ENCODE measurements at regions not wholly inside any gene's neighbourhood (a gene's known extent, or its start where the extent isn't known, plus 50 kb on each side); places are given as distances from the start of the nearest gene placed in this dataset.
"Not testable (repeated sequence)": the region's sequence is repeated elsewhere in the genome, so short reads cannot be mapped to it uniquely, and the experiment has no call there.

DNA sequence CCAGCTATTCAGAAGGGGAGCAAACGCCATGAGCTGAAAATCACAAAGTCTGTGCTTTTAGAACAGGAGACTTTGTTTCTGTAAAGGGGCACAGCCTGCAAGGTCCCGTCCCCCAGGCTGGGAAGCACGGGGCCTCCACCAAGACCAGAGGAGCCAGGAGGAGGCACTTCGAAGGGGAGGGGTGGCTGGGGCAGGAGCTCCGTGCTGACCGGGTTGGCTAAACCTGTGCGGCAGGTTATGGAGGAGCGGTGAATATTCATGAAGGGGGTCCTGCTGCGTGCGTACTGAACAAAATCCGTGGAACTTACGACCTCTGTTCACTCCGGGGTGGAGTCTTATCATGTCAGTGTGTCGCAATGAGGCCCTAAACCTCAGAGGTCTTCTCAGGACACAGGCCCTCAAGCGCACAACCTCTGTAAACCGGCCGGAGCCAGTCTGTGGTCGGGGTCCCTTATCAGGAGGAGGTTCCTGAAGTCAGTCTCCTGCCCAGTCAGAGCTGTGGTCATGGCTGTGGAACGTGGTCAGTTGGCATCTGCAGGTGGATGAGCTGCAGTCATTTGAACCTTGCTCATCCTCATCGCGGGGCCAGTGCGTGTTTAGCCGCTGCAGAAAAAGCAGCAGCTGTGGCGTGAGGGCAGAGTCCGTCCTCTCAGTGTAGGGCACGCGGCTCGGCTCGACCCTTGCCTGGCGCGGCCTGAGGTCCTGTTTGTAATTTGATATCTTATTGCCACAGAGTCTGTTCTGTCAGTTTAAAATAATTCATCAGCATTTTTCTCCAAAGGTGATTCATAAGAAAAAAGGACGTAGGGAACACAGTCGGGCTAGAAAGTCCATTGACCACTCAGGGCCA is 5507.7 kb upstream of the TPTE start:
- H3K4me1 Mint-ChIP-seq (ENCODE audit: low read depth); DNase-seq (ENCODE audit: low spot score, unreplicated experiment); H3K27me3 Mint-ChIP-seq; H3K9me3 Mint-ChIP-seq (ENCODE audit: low read depth); H3K4me3 Mint-ChIP-seq (ENCODE audit: low read depth); H3K36me3 Mint-ChIP-seq (ENCODE audit: insufficient read depth); H3K27ac Mint-ChIP-seq: not testable (repeated sequence)

DNA sequence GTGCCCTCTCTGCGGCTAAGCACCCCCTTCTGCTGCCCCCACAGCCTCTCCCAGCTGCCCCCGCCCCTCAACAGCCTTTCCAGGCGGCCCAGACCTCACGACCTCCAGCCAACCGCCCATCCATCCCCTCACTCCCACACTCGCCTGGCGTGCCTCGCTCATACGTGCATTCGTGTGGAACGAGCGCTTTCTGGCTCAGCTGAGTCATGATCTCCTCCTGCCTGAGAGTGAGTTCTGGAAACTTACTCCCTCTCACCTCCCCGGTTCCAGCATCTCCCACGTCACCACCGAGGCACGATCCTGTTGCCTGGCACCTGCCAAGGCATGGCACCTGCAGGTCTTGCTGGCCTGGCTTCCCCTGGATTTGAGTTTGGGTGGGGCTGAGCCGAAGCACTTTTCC is 5506.2 kb upstream of the TPTE start:
- H3K4me1 Mint-ChIP-seq (ENCODE audit: low read depth); H3K36me3 Mint-ChIP-seq (ENCODE audit: insufficient read depth); DNase-seq (ENCODE audit: low spot score, unreplicated experiment); H3K4me3 Mint-ChIP-seq (ENCODE audit: low read depth); H3K9me3 Mint-ChIP-seq (ENCODE audit: low read depth); H3K27ac Mint-ChIP-seq; H3K27me3 Mint-ChIP-seq: not testable (repeated sequence)

DNA sequence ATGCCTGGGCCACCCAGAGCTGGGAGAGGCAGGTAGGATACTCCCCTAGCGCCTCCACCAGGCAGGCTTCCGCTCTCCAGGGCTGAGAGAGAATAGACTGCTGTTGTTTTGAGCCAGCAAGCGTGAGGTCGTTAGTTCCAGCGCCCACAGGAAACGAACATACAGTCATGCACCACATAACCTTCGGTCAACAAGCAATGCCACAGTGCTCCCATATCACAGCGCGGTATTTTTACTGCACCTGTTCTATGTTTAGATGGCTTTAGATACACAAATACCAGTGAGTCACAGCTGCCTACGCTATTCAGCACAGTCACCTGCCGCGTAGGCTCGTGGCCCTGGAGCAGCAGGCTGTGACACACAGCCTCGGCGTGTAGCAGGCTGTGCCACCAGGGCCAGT is 5502.3 kb upstream of the TPTE start:
- not testable (repeated sequence) for H3K36me3 Mint-ChIP-seq (ENCODE audit: insufficient read depth); H3K27ac Mint-ChIP-seq; H3K9me3 Mint-ChIP-seq (ENCODE audit: low read depth); H3K4me1 Mint-ChIP-seq (ENCODE audit: low read depth); H3K27me3 Mint-ChIP-seq; DNase-seq (ENCODE audit: low spot score, unreplicated experiment); H3K4me3 Mint-ChIP-seq (ENCODE audit: low read depth)

DNA sequence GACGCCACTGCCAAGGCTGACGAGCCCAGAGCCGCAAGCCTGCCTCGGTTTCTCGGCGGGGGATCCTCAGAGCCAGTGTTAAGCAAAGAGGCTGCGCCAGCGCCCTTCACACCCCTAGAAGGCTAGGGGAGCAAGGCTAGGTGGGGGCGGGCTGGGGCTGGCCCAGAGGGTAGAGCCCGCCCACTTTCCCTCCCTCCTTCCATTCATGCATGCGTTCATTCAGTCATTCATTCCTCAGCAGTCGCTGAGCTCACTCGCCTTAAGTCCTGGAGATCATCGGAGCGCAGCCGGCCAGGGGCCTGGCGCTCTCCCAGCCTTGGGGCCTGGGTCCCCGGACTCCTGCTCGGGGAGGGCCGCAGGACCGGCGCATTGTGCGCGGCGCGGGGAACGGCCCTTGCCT is 5499.6 kb upstream of the TPTE start:
- not testable (repeated sequence) for H3K4me1 Mint-ChIP-seq (ENCODE audit: low read depth); H3K27ac Mint-ChIP-seq; H3K9me3 Mint-ChIP-seq (ENCODE audit: low read depth); H3K4me3 Mint-ChIP-seq (ENCODE audit: low read depth); DNase-seq (ENCODE audit: low spot score, unreplicated experiment); H3K27me3 Mint-ChIP-seq; H3K36me3 Mint-ChIP-seq (ENCODE audit: insufficient read depth)

DNA sequence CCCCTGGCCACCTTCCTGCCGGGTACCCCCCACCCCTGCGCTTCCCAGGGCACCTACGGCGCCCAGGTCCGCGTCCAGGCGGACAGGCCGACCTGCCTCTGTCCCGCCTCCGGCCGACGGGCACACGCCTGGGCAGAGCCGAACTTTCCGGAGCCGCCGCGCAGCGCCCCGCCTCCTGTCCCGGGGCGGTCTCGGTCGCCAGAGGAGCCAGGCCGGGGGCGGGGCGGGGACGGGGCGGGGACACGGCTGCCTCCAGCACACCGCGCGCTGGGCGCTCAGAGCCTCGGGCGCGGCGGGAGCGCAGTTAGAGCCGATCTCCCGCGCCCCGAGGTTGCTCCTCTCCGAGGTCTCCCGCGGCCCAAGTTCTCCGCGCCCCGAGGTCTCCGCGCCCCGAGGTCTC is 5499.1 kb upstream of the TPTE start:
- not testable (repeated sequence) for H3K27me3 Mint-ChIP-seq; H3K9me3 Mint-ChIP-seq (ENCODE audit: low read depth); H3K4me3 Mint-ChIP-seq (ENCODE audit: low read depth); H3K27ac Mint-ChIP-seq; H3K4me1 Mint-ChIP-seq (ENCODE audit: low read depth); DNase-seq (ENCODE audit: low spot score, unreplicated experiment); H3K36me3 Mint-ChIP-seq (ENCODE audit: insufficient read depth)

DNA sequence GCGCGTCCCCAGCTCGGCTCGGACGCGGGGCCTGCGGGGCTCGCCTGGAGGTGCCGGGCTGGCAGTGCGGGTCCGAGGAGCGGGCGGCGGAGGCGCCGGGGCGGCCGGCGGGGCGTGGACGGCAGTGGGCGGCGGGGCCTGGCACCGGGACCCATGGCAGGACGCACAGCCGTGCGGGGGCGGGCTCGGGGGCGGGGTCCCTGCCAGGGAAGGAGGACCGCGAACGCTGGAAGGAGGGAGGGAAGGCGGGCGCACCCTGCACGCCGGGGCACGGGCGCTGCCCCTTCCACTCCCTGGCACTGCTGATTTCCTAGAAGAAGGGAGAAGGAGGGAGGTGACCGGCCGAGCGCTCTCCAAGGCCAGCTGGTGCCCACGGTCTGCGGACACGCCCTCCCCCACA is 5498.6 kb upstream of the TPTE start:
- H3K9me3 Mint-ChIP-seq (ENCODE audit: low read depth); H3K4me3 Mint-ChIP-seq (ENCODE audit: low read depth); H3K4me1 Mint-ChIP-seq (ENCODE audit: low read depth); H3K27me3 Mint-ChIP-seq; H3K27ac Mint-ChIP-seq; DNase-seq (ENCODE audit: low spot score, unreplicated experiment); H3K36me3 Mint-ChIP-seq (ENCODE audit: insufficient read depth): not testable (repeated sequence)

DNA sequence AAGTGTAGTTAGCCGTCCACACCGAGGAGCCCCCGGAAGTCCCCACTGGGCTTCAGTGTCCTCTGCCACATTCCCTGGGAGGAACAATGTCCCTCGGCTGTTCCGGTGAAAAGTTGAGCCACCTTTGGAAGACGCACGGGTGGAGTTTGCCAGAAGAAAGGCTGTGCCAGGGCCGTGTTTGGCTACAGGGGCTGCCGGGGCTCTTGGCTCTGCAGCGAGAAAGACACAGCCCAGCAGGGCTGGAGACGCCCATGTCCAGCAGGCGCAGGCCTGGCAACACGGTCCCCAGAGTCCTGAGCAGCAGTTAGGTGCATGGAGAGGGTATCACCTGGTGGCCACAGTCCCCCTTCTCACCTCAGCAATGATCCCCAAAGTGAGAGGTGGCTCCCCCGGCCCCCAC is 5486.2 kb upstream of the TPTE start:
- not testable (repeated sequence) for DNase-seq (ENCODE audit: low spot score, unreplicated experiment); H3K4me1 Mint-ChIP-seq (ENCODE audit: low read depth); H3K27ac Mint-ChIP-seq; H3K4me3 Mint-ChIP-seq (ENCODE audit: low read depth); H3K36me3 Mint-ChIP-seq (ENCODE audit: insufficient read depth); H3K9me3 Mint-ChIP-seq (ENCODE audit: low read depth); H3K27me3 Mint-ChIP-seq

DNA sequence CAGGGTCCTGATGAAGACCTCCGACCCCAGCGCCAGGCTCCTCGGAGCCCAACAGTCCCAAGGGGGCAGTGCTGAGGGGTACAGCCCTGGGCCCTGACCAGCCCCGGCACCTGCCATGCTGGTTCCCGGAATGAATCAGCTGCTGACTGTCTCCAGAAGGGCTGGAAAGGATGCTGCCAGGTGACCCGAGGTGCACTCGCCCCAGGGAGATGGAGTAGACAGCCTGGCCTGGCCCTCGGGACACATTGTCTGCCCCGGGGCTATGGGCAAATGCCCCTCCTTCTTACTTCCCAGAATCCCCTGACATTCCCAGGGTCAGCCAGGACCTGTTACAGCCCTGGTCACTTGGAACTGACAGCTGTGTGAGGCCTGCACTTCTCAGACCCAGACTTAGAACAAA is 5485.8 kb upstream of the TPTE start:
- H3K36me3 Mint-ChIP-seq (ENCODE audit: insufficient read depth); H3K4me3 Mint-ChIP-seq (ENCODE audit: low read depth); H3K4me1 Mint-ChIP-seq (ENCODE audit: low read depth); H3K9me3 Mint-ChIP-seq (ENCODE audit: low read depth); DNase-seq (ENCODE audit: low spot score, unreplicated experiment); H3K27me3 Mint-ChIP-seq; H3K27ac Mint-ChIP-seq: not testable (repeated sequence)

DNA sequence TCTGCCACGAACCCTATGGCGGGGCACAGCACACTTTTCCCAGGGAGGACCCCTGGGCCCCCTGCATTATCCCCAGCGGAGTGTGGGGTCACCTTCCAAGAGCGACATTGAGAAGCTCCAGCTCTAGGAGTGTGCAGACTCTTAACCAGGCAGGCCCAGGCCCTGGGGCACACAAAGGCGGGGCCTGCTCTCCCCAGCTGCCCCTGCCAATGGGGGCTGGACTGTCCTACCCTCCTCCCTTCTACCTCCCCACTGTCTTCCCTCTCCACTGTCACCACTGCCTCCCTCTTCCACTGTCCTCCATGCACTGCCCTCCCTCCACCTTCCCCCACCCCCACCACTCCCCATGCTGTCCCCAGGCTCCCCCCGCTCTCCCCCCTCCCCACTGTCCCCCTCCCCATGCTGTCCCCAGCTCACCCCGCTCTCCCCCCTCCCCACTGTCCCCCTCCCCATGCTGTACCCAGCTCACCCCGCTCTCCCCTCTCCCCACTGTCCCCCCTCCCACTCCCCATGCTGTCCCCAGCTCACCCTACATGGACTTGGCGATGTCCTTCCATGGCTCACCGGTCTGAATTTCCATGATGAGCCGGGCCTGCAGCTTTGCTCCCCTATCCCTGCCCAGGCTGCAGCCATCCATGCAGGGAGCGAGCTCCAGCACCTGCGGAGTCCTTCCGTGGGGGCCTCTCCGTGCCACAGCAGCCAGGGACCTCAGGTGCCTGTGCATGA is 5483.6 kb upstream of the TPTE start:
- not testable (repeated sequence) for DNase-seq (ENCODE audit: low spot score, unreplicated experiment); H3K36me3 Mint-ChIP-seq (ENCODE audit: insufficient read depth); H3K4me3 Mint-ChIP-seq (ENCODE audit: low read depth); H3K27me3 Mint-ChIP-seq; H3K27ac Mint-ChIP-seq; H3K4me1 Mint-ChIP-seq (ENCODE audit: low read depth); H3K9me3 Mint-ChIP-seq (ENCODE audit: low read depth)

DNA sequence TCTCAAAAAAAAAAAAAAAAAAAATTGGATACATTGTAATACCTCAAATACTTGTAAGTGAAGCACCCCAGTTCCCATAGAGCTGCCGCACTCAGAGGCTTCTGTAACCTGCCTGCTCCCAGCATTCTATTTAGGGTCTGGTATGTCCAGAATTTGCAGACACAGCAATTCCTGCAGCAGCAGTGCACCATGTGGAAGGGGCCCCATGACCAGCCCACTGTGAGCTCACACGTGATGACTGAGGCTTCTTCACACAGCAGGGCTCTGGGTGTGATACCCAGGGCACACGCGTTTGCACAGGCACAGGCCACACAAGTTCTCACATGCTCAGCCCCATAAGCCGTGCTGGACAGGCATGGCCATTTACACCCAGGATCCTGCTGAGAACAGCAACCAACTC is 5481.5 kb upstream of the TPTE start:
- not testable (repeated sequence) for H3K27me3 Mint-ChIP-seq; H3K4me3 Mint-ChIP-seq (ENCODE audit: low read depth); H3K9me3 Mint-ChIP-seq (ENCODE audit: low read depth); H3K36me3 Mint-ChIP-seq (ENCODE audit: insufficient read depth); H3K27ac Mint-ChIP-seq; DNase-seq (ENCODE audit: low spot score, unreplicated experiment); H3K4me1 Mint-ChIP-seq (ENCODE audit: low read depth)

DNA sequence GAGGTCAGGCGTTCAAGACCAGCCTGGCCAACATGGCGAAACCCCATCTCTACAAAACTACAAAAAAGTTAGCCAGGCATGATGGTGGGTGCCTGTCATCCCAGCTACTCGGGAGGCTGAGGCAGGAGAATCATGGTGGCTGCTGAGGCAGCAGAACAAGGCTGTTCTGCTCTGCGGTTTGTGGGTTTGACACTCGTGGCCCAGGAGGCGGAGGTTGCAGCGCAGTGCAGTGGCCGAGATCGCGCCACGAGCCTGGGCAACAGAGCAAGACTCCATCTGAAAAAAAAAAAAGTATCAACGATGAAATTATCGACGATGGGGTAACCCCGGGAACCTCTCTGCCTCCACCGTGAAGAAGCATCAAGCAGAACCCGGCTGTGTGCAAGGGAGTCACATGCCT is 5478.8 kb upstream of the TPTE start:
- not testable (repeated sequence) for H3K27me3 Mint-ChIP-seq; H3K36me3 Mint-ChIP-seq (ENCODE audit: insufficient read depth); H3K4me1 Mint-ChIP-seq (ENCODE audit: low read depth); DNase-seq (ENCODE audit: low spot score, unreplicated experiment); H3K9me3 Mint-ChIP-seq (ENCODE audit: low read depth); H3K27ac Mint-ChIP-seq; H3K4me3 Mint-ChIP-seq (ENCODE audit: low read depth)

DNA sequence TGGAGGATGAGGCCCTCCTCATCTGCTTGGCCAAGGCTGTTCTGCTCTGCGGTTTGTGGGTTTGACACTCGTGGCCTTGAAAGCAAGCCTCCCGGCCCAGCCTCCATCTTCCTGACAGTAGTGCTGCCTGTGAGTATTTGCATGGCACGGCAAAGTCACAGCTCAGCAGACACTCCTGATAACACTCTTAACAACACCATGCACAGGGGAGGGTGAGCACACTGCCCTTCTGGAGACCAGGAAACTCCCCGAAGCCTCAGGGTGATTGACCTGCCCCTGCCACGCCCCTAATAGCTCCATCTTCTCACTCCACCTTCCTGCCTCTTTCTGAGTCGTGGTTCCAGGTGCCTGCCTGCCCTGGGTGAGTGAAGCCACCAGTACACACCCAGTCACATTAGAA is 5476.6 kb upstream of the TPTE start:
- not testable (repeated sequence) for H3K36me3 Mint-ChIP-seq (ENCODE audit: insufficient read depth); H3K4me1 Mint-ChIP-seq (ENCODE audit: low read depth); H3K9me3 Mint-ChIP-seq (ENCODE audit: low read depth); H3K27ac Mint-ChIP-seq; H3K4me3 Mint-ChIP-seq (ENCODE audit: low read depth); H3K27me3 Mint-ChIP-seq; DNase-seq (ENCODE audit: low spot score, unreplicated experiment)

DNA sequence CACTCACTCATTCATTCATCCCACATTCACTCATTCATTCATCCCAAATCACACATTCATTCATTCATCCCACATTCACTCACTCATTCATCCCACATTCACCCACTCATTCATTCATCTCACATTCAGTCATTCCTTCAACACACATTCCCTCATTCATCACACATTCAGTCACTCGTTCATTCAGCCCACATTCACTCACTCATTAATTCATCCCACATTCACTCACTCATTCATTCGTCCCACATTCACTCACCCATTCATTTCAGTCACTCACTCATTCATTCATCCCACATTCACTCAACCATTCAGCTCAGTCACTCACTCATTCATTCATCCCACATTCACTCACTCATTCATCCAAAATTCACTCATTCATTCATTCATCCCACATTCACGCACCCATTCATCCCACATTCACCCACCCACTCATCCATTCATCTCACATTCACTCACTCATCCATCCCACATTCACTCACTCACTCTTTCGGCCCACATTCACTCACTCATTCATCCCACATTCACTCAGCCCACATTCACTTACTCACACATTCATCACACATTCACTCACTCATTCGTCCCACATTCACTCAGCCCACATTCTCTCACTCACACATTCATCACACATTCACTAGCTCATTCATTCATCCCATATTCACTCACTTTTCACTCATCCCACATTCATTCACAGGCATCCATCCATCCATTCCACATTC is 5469.9 kb upstream of the TPTE start:
- not testable (repeated sequence) for H3K9me3 Mint-ChIP-seq (ENCODE audit: low read depth); H3K27ac Mint-ChIP-seq; H3K4me1 Mint-ChIP-seq (ENCODE audit: low read depth); H3K27me3 Mint-ChIP-seq; H3K36me3 Mint-ChIP-seq (ENCODE audit: insufficient read depth); DNase-seq (ENCODE audit: low spot score, unreplicated experiment); H3K4me3 Mint-ChIP-seq (ENCODE audit: low read depth)
